ENCODE measurements at regions not wholly inside any gene's neighbourhood (a gene's known extent, or its start where the extent isn't known, plus 50 kb on each side); places are given as distances from the start of the nearest gene placed in this dataset.

GRCh38 chr21:20646431-20647165 is 351.6 kb upstream of the NCAM2 start:
- Histone ChIP-seq H3K9ac (ENCODE audit: insufficient read length, low read depth) (no peak overlapping the region), H3K4me1 (ENCODE audit: insufficient read depth, insufficient read length) (no peaks in the 10 kb centered on the region), H3K36me3 (ENCODE audit: insufficient read depth, insufficient read length, low read length) (no peaks in the 10 kb centered on the region), H3K4me3 (ENCODE audit: insufficient read length, low read depth) (no peak overlapping the region), H3K27me3 (ENCODE audit: insufficient read depth, insufficient read length) (no peaks in the 10 kb centered on the region), H3K9me3 (ENCODE audit: insufficient read depth, low read length) (peaks cover 18% of the 10 kb centered on the region)
- TF ChIP-seq SUZ12 (IDR thresholded peaks at IDR 0.05; ENCODE audit: extremely low read depth, insufficient read depth, insufficient read length) (no peak), YY1 (IDR thresholded peaks at IDR 0.05; ENCODE audit: insufficient read depth, insufficient read length) (no peak), ZNF274 (IDR thresholded peaks at IDR 0.05; ENCODE audit: low read depth, low read length) (no peak)
- DNase-seq (ENCODE audit: low read depth, low spot score), result no peak

GRCh38 chr21:20647607-20648006 is 350.6 kb upstream of the NCAM2 start:
- no peak for DNase-seq (ENCODE audit: low read depth, low spot score)
- TF ChIP-seq ZNF274 (IDR thresholded peaks at IDR 0.05; ENCODE audit: low read depth, low read length) (no peak), SUZ12 (IDR thresholded peaks at IDR 0.05; ENCODE audit: extremely low read depth, insufficient read depth, insufficient read length) (no peak)
- no peak overlapping the region for H3K4me3 ChIP-seq (ENCODE audit: insufficient read length, low read depth)

GRCh38 chr21:20649231-20649630 is 349.0 kb upstream of the NCAM2 start:
- Histone ChIP-seq H3K27me3 (ENCODE audit: insufficient read depth, insufficient read length) (no peaks in the 10 kb centered on the region), H3K4me3 (ENCODE audit: insufficient read length, low read depth) (no peak overlapping the region)
- no peak for DNase-seq (ENCODE audit: low read depth, low spot score)

More at GRCh38 chr21:20647607-20648006, 350.6 kb upstream of the NCAM2 start:
- Histone ChIP-seq H3K36me3 (ENCODE audit: insufficient read depth, insufficient read length, low read length) (no peaks in the 10 kb centered on the region), H3K9ac (ENCODE audit: insufficient read length, low read depth) (no peak overlapping the region), H3K27me3 (ENCODE audit: insufficient read depth, insufficient read length) (no peaks in the 10 kb centered on the region), H3K4me1 (ENCODE audit: insufficient read depth, insufficient read length) (no peaks in the 10 kb centered on the region), H3K9me3 (ENCODE audit: insufficient read depth, low read length) (peaks cover 18% of the 10 kb centered on the region)

GRCh38 chr21:20652846-20653245 is 345.4 kb upstream of the NCAM2 start:
- Histone ChIP-seq H3K4me3 (ENCODE audit: insufficient read length, low read depth) (no peak overlapping the region), H3K36me3 (ENCODE audit: insufficient read depth, insufficient read length, low read length) (no peaks in the 10 kb centered on the region), H3K9me3 (ENCODE audit: insufficient read depth, low read length) (no peaks in the 10 kb centered on the region), H3K9ac (ENCODE audit: insufficient read length, low read depth) (no peak overlapping the region), H3K27me3 (ENCODE audit: insufficient read depth, insufficient read length) (no peaks in the 10 kb centered on the region), H3K4me1 (ENCODE audit: insufficient read depth, insufficient read length) (no peaks in the 10 kb centered on the region)
- TF ChIP-seq YY1 (IDR thresholded peaks at IDR 0.05; ENCODE audit: insufficient read depth, insufficient read length) (no peak), ZNF274 (IDR thresholded peaks at IDR 0.05; ENCODE audit: low read depth, low read length) (no peak), SUZ12 (IDR thresholded peaks at IDR 0.05; ENCODE audit: extremely low read depth, insufficient read depth, insufficient read length) (no peak)
- no peak for DNase-seq (ENCODE audit: low read depth, low spot score)

More at GRCh38 chr21:20649231-20649630, 349.0 kb upstream of the NCAM2 start:
- Histone ChIP-seq H3K4me1 (ENCODE audit: insufficient read depth, insufficient read length) (no peaks in the 10 kb centered on the region), H3K9ac (ENCODE audit: insufficient read length, low read depth) (no peak overlapping the region), H3K9me3 (ENCODE audit: insufficient read depth, low read length) (peaks cover 18% of the 10 kb centered on the region), H3K36me3 (ENCODE audit: insufficient read depth, insufficient read length, low read length) (no peaks in the 10 kb centered on the region)
- no peak for TF ChIP-seq YY1 (IDR thresholded peaks at IDR 0.05; ENCODE audit: insufficient read depth, insufficient read length)
- no peak for TF ChIP-seq SUZ12 (IDR thresholded peaks at IDR 0.05; ENCODE audit: extremely low read depth, insufficient read depth, insufficient read length)
- TF ChIP-seq ZNF274 (IDR thresholded peaks at IDR 0.05; ENCODE audit: low read depth, low read length), result no peak

GRCh38 chr21:20661246-20661645 is 337.0 kb upstream of the NCAM2 start:
- H3K27me3 ChIP-seq (ENCODE audit: insufficient read depth, insufficient read length), result no peaks in the 10 kb centered on the region
- DNase-seq (ENCODE audit: low read depth, low spot score), result no peak
- TF ChIP-seq ZNF274 (IDR thresholded peaks at IDR 0.05; ENCODE audit: low read depth, low read length) (no peak), YY1 (IDR thresholded peaks at IDR 0.05; ENCODE audit: insufficient read depth, insufficient read length) (no peak), SUZ12 (IDR thresholded peaks at IDR 0.05; ENCODE audit: extremely low read depth, insufficient read depth, insufficient read length) (no peak)
- H3K4me3 ChIP-seq (ENCODE audit: insufficient read length, low read depth), result no peak overlapping the region
- no peak overlapping the region for H3K9ac ChIP-seq (ENCODE audit: insufficient read length, low read depth)
- H3K9me3 ChIP-seq (ENCODE audit: insufficient read depth, low read length), result peaks cover 10% of the 10 kb centered on the region
- H3K4me1 ChIP-seq (ENCODE audit: insufficient read depth, insufficient read length), result no peaks in the 10 kb centered on the region
- H3K36me3 ChIP-seq (ENCODE audit: insufficient read depth, insufficient read length, low read length), result no peaks in the 10 kb centered on the region

- no peak overlapping the region for H3K4me3 ChIP-seq (ENCODE audit: insufficient read length, low read depth)
- peaks cover 10% of the 10 kb centered on the region for H3K9me3 ChIP-seq (ENCODE audit: insufficient read depth, low read length)
- no peaks in the 10 kb centered on the region for H3K27me3 ChIP-seq (ENCODE audit: insufficient read depth, insufficient read length)
- H3K9ac ChIP-seq (ENCODE audit: insufficient read length, low read depth), result no peak overlapping the region
- no peaks in the 10 kb centered on the region for H3K36me3 ChIP-seq (ENCODE audit: insufficient read depth, insufficient read length, low read length)
- TF ChIP-seq SUZ12 (IDR thresholded peaks at IDR 0.05; ENCODE audit: extremely low read depth, insufficient read depth, insufficient read length) (no peak), ZNF274 (IDR thresholded peaks at IDR 0.05; ENCODE audit: low read depth, low read length) (no peak), YY1 (IDR thresholded peaks at IDR 0.05; ENCODE audit: insufficient read depth, insufficient read length) (no peak)
- H3K4me1 ChIP-seq (ENCODE audit: insufficient read depth, insufficient read length), result no peaks in the 10 kb centered on the region
- DNase-seq (ENCODE audit: low read depth, low spot score), result peak; percentile 92
These were observed 336.3 kb upstream of the NCAM2 start for GRCh38 chr21:20661745-20662422.

- H3K9ac ChIP-seq (ENCODE audit: insufficient read length, low read depth), result no peak overlapping the region
- TF ChIP-seq YY1 (IDR thresholded peaks at IDR 0.05; ENCODE audit: insufficient read depth, insufficient read length) (no peak), SUZ12 (IDR thresholded peaks at IDR 0.05; ENCODE audit: extremely low read depth, insufficient read depth, insufficient read length) (no peak), ZNF274 (IDR thresholded peaks at IDR 0.05; ENCODE audit: low read depth, low read length) (no peak)
- H3K9me3 ChIP-seq (ENCODE audit: insufficient read depth, low read length), result peaks cover 10% of the 10 kb centered on the region
These were observed 335.7 kb upstream of the NCAM2 start for GRCh38 chr21:20662514-20662913.

More at GRCh38 chr21:20662514-20662913, 335.7 kb upstream of the NCAM2 start:
- no peak for DNase-seq (ENCODE audit: low read depth, low spot score)
- no peaks in the 10 kb centered on the region for H3K36me3 ChIP-seq (ENCODE audit: insufficient read depth, insufficient read length, low read length)
- no peaks in the 10 kb centered on the region for H3K4me1 ChIP-seq (ENCODE audit: insufficient read depth, insufficient read length)
- no peak overlapping the region for H3K4me3 ChIP-seq (ENCODE audit: insufficient read length, low read depth)
- H3K27me3 ChIP-seq (ENCODE audit: insufficient read depth, insufficient read length), result no peaks in the 10 kb centered on the region

Measured in NT2/D1 (cell line).